Ovary (tissue), 7 donors: ENCODE measurements at regions not wholly inside any gene's neighbourhood (a gene's known extent, or its start where the extent isn't known, plus 50 kb on each side); places are given as distances from the start of the nearest gene placed in this dataset.

ENCODE experiments used
- DNase-seq, 5 donors: peaks; one replicate each; pipeline ENCODE4 v3.0.0-alpha.2; 2019 to 2020
- H3K27ac ChIP-seq, 2 donors: fragments of 200-600 bp; one replicate each; pipeline versions ENCODE4 v1.5.1 to v1.8.0; 2019 to 2022
- H3K27me3 ChIP-seq: fragments of 200-600 bp; one replicate; pipeline ENCODE4 v1.8.0; 2022
- H3K36me3 ChIP-seq: fragments of 200-600 bp; sonication (generic); one replicate; pipeline ENCODE4 v1.5.1; 2019
- H3K4me1 ChIP-seq: one replicate; pipeline ENCODE4 v1.8.1; 2013; ENCODE audit warnings: mild to moderate bottlenecking, moderate library complexity; ENCODE audit not compliant: insufficient read depth
- H3K4me3 ChIP-seq: fragments of 200-600 bp; sonication (generic); one replicate; pipeline ENCODE4 v1.5.1; 2017
- H3K9me3 ChIP-seq, 2 donors: fragments of 200-600 bp in 1 of 2; sonication (generic) in 1 of 2; one replicate each; pipeline versions ENCODE4 v1.5.1 to v1.8.1; 2013 to 2019; ENCODE audit warnings: mild to moderate bottlenecking in 1 of 2, moderate library complexity in 1 of 2
- EP300 ChIP-seq: sonication (generic); formaldehyde crosslinking; IDR thresholded peaks from one replicate; pipeline ENCODE4 v1.6.1; 2017; ENCODE audit warnings: antibody characterized with exemption
- POLR2A ChIP-seq: fragments of 450-650 bp; IDR thresholded peaks from one replicate; pipeline ENCODE4 v1.6.1; 2017; ENCODE audit warnings: antibody characterized with exemption, mild to moderate bottlenecking, moderate library complexity
- WGBS, 3 donors: extraction: QIAGEN DNeasy Blood & Tissue Kit in 1 of 3; methylation state at CpG; one replicate each; pipeline versions ENCODE4 v1.1.5 to v1.1.7; 2013 to 2017; 5-methylcytosine and 5-hydroxymethylcytosine counted together
- intact Hi-C, 4 donors: fragments of 100-400 bp; cut with DNase I; formaldehyde crosslinking; loops; one replicate each; pipeline versions ENCODE4 v1.11.0 to v1.15.1; 2022 to 2023
- TF ChIP-seq, protein P1 (sequence below), 3 donors: fragments of 450-650 bp in 2 of 3; fragments of 200-600 bp in 1 of 3; IDR thresholded peaks; one replicate each; pipeline versions ENCODE4 v1.5.1 to v1.8.0; 2016 to 2022; ENCODE audit warnings: antibody characterized with exemption in 3 of 3, mild to moderate bottlenecking in 1 of 3
- donor health status: DM: no; HTN: no; CAD: no; lungs with moderate emphysema.
- donor health status: DM: no; HTN: no; CAD: no.
- donor health status: Bipolar disorder and iron deficiency.
- donor health status: DM: no; HTN: no; CAD: no.
- donor health status: DM: yes; HTN: yes; CAD: no.

- no peaks in the 10 kb centered on the region for H3K27me3 ChIP-seq
- H3K4me1 ChIP-seq, result peaks cover 6% of the 10 kb centered on the region
- no peaks in the 10 kb centered on the region for H3K9me3 ChIP-seq
- H3K27ac ChIP-seq, result no peak overlapping the region
- no peak for DNase-seq
- TF ChIP-seq, protein P1, sequence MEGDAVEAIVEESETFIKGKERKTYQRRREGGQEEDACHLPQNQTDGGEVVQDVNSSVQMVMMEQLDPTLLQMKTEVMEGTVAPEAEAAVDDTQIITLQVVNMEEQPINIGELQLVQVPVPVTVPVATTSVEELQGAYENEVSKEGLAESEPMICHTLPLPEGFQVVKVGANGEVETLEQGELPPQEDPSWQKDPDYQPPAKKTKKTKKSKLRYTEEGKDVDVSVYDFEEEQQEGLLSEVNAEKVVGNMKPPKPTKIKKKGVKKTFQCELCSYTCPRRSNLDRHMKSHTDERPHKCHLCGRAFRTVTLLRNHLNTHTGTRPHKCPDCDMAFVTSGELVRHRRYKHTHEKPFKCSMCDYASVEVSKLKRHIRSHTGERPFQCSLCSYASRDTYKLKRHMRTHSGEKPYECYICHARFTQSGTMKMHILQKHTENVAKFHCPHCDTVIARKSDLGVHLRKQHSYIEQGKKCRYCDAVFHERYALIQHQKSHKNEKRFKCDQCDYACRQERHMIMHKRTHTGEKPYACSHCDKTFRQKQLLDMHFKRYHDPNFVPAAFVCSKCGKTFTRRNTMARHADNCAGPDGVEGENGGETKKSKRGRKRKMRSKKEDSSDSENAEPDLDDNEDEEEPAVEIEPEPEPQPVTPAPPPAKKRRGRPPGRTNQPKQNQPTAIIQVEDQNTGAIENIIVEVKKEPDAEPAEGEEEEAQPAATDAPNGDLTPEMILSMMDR (IDR thresholded peaks at IDR 0.05), result no peak
- TF ChIP-seq EP300 (no peak), POLR2A (no peak)
- H3K4me3 ChIP-seq, result no peak overlapping the region
- 92 to 93% (median 93%) methylated on average over 1 of the region's 1 CpG for WGBS, 3 donors
- H3K36me3 ChIP-seq, result no peaks in the 10 kb centered on the region
- intact Hi-C loops, result no loop called here
These were observed 598.4 kb downstream of the COL12A1 start for GRCh38 chr6:74607468-74607867.

GRCh38 chr6:74606582-74607071 is 599.2 kb downstream of the COL12A1 start:
- no peak overlapping the region for H3K4me3 ChIP-seq
- H3K36me3 ChIP-seq, result no peaks in the 10 kb centered on the region

DNA sequence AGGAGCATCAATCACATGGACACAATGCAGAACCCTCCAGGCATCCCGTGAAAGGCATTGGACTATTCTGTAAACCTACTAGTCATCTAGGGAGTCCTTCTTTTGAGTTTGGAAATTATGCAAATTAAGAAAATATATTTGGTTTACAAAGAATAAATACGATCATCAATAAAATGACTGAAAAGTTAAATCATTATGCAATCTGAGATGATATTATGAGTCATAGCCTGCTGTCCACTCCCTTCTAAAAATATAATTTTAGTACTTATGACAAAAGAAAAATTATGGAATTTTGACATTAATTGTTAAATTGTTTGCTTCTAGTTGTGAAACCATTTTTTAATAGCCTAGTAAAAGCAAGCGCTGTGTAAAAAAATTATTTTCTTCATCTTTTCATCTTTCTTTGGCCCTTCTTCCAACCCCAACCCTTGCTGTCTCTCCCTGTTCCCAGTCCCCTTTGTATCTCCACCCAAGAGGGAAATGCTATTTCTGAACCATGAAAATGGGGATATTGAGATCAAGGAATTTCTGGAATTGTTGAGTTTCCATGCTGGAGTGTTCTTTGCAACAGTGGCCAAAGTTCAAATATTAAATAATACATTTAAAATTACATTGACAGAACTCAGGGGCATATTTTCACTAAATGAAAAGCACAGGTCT is 599.8 kb downstream of the COL12A1 start:
- Histone ChIP-seq H3K4me1 (peaks cover 6% of the 10 kb centered on the region), H3K9me3 (no peaks in the 10 kb centered on the region), H3K27me3 (no peaks in the 10 kb centered on the region), H3K4me3 (no peak overlapping the region), H3K36me3 (no peaks in the 10 kb centered on the region), H3K27ac (no peak overlapping the region)
- intact Hi-C loops, result no loop called here
- 77 to 95% (median 90%) methylated on average over 3 of the region's 3 CpGs for WGBS, 3 donors
- no peak for TF ChIP-seq POLR2A
- TF ChIP-seq, protein P1 (IDR thresholded peaks at IDR 0.05), result no peak
- no peak for TF ChIP-seq EP300
- no peak for DNase-seq

More at GRCh38 chr6:74606582-74607071, 599.2 kb downstream of the COL12A1 start:
- H3K4me1 ChIP-seq, result peaks cover 6% of the 10 kb centered on the region
- intact Hi-C loops, result no loop called here
- WGBS, 3 donors, result 4 to 27% (median 17%) methylated on average over 3 of the region's 3 CpGs
- DNase-seq, result peak in 1 of 5 donors; percentile 22
- no peaks in the 10 kb centered on the region for H3K27me3 ChIP-seq
- TF ChIP-seq, protein P1 (IDR thresholded peaks at IDR 0.05), result no peak
- TF ChIP-seq EP300, result no peak
- TF ChIP-seq POLR2A, result no peak
- no peaks in the 10 kb centered on the region for H3K9me3 ChIP-seq
- peak overlapping the region in 1 of 2 donors; percentile 6 for H3K27ac ChIP-seq

DNA sequence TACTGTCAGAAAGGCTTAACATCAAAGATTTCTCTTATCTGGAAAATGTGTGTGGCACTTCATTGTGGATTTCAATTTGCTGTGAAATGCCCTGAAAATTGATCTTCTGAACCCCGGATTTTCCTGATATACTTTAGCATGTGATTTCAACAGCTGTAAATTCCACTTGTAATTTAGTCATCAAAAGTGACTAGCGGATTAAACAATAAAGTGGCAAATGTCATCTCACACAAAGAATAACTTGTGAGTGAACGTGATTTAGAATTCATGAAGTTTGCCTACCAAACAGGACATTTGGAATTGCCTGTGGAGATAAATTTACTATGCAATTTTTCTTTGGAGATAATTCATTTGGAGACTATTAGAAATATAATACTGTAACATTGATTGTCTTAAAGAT is 601.6 kb downstream of the COL12A1 start:
- Histone ChIP-seq H3K4me3 (no peak overlapping the region), H3K4me1 (peaks cover 3% of the 10 kb centered on the region), H3K9me3 (no peaks in the 10 kb centered on the region), H3K27me3 (no peaks in the 10 kb centered on the region), H3K36me3 (no peaks in the 10 kb centered on the region), H3K27ac (no peak overlapping the region)
- no peak for TF ChIP-seq POLR2A
- TF ChIP-seq EP300, result no peak
- no peak for DNase-seq
- intact Hi-C loops, result no loop called here
- 91 to 93% (median 92%) methylated on average over 3 of the region's 3 CpGs for WGBS, 3 donors
